ENCODE measurements at regions not wholly inside any gene's neighbourhood (a gene's known extent, or its start where the extent isn't known, plus 50 kb on each side); places are given as distances from the start of the nearest gene placed in this dataset.
A peak's percentile ranks its signal among the peaks of the same experiment; 100 is the strongest.

DNA sequence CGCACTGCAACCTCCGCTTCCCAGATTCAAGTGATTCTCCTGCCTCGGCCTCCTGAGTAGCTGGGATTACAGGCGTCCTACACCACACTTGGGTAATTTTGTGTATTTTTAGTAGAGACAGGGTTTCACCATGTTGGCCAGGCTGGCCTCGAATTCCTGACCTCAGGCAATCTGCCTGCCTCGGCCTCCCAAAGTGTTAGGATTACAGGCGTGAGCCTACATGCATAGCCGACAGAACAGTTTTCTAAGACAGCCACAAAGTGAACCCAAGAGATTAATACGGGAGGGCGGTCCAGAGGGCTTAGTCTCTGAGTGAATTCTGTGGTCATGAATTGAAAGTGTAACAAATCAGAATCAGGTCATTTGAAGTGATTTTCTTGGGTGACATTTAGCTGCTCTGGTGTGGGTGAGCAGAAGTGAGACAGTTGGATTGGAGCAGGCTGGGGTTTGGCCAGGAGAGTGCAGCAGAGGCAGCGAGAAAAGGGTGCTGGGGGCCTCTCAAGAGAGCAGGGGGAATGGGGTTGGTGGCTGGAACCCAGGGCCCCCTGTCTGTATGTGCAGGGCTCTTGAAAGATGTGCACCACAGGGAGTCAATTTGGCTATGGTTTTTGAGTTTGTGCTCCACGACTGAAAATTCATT, 231.4 kb upstream of the WSCD1 start:
- DNase-seq (no peak), ATAC-seq (no peak)
- intact Hi-C loops (cut with DNase I) = no loop called here

DNA sequence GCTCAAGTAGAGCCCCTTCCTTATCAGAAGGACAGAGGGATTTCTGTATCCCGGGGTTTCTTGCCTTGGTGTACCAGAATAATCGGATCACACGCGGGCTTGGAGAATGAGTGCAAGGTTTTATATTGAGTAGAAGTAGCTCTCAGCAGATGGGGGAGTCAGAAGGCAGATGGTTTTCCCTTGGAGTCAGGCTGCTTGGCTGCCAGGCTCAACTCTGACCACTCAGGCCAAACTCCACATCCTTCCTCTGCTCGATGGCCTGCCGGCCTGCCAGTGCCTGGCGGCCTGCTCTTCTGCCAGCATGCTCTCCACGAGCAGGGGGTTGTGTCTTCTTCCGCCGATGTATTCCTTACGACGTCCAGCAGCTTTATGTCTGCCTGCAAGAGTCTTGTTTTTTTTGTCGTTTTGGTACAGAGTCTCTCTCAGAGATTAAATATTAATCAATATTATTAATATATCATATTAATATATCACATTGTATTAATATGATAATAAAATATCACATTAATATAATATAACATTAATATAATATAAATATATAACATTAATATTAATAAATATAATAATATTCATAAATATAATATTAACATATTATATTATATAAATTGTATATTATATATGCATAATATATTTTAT, 229.2 kb upstream of the WSCD1 start:
- intact Hi-C loops (cut with DNase I) = no loop called here
- ATAC-seq (no peak), DNase-seq (no peak)

DNA sequence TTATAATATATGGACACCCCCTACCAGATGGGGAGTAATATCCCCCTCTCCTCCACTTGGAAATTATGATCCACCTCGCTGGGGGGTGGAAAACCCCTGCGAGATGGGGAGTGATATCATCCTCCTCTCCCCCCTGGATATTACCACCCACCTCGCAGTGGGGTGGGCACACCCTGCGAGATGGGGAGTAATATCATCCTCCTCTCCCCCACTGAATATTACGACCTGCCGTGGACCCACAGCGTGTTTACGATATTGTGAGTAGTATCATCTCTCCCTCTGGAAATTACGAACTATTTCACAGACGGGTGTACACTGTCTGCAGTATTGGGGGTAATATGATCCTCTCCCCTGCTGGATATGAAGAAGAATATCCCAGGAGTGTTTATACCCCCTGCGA, 228.3 kb upstream of the WSCD1 start:
- intact Hi-C loops (cut with DNase I) = no loop called here
- no peak for ATAC-seq
- DNase-seq = no peak

DNA sequence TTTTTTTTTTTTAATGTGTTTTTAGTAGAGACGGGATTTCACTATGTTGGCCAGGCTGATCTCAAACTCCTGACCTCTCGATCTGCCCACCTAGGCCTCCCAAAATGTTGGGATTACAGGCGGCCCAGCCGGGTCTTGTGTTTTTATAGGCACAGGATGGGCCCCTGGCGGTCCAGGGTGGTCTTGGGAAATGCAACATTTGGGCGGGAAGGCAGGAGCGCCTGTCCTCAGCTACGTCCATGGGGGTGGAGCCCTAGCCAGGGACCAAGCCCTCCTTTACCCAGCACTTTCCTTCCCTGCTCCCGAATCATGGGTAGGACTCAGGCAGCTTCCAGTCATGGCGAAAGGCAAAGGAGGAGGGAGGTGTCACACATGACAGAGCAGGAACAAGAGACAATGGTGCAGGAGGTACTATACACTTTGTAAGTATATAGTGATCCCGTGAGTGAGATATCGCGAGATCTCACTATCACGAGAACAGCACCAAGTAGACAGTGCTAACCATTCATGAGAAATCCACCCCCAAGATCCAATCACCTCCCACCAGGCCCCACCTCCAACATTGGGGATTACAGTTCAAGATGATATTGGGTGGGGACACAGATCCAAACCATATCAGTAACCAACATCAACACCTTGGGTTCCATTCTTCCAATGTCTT, 226.7 kb upstream of the WSCD1 start:
- ATAC-seq (no peak), DNase-seq (no peak)
- intact Hi-C loops (cut with DNase I) = no loop called here

DNA sequence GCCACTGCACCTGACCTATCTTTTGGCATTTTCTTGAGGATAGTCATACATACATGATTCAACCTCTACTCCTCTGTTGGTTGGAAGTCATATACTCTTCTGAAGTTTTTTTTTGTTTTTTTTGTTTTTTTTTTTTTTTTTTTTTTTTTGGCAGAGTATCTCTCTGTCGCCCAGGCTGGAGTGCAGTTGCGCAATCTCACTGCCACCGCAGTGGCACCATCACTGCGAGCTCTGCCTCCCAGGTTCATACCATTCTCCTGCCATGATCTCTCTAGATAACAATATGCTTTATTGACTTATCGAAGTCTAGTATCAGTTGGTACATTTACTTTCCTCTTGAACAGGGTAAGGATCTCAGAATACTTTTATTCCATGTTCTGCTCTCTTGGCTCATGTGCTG, 224.2 kb upstream of the WSCD1 start:
- no peak for ATAC-seq
- intact Hi-C loops (cut with DNase I) = no loop called here
- DNase-seq = no peak

DNA sequence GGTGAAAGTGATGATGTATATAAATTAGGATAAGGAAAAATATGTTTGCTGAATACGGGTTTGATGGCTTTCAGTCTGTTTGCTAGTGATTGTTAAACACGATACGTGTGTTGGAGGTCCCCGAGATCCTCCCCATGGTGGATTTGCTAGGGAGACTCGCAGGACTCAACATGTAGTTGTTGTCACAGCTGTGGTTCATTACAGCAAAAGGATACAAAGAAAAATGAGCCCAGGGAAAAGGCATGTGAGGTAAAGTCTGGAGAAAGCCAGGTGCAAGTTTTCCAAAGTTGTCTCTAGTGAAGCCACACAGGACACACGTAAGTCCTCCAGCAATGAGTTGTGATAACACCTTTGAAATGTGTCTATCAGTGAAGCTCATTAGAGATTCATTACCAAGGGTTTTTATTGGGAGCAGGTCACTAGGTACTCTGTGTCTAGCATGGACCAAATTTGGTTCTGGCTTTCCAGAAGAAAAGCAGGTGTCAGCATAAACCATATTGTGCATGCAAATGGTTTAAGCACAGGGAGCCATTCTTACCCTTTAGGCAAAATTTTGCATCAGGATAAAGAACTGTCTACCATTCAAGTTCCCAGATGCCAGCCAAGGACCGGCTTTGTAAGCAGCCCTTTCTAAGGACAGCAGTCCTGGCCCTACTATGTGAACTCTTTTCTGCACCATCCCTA, 215.2 kb upstream of the WSCD1 start:
- intact Hi-C loops (cut with DNase I) = no loop called here
- ATAC-seq (no peak), DNase-seq (no peak)

DNA sequence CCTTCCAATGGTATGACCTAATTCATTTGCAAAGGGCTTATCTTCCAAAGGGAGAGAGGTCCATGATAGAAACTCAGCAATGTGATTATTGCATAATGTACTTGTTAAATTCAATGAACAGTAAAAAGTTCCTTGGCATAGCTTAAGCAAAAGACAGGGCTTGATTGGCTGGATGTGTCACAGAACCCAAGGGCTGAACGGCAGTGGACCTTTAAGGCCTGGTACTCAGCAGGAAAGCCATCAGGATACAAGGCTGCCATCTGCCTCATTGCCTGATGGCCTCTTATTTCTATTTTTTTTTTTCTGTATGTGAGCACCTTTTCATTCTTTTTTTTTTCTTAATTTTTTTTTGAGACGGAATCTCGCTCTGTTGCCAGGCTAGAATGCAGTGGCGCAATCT, 208.9 kb upstream of the WSCD1 start:
- ATAC-seq = no peak
- DNase-seq = no peak
- intact Hi-C loops (cut with DNase I) = no loop called here

DNA sequence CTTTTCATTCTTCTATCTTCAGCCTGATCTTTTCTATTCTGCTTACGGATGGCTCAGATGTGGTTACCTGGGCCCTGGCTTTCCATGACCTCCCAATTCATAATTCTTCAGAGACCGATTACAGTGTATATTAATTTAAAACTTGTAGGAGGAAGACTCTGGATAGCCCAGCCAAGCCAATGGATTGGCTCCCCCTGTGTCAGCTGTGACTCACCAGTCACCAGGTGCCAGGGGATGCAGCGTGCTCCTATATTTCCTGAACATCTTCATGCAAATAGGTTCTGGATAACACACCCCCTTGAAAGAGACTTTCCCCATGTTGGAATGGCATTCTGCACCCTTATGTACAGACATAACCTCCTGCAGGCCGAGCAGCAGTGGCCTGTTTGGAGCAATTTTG, 208.3 kb upstream of the WSCD1 start:
- DNase-seq (no peak), ATAC-seq (no peak)
- intact Hi-C loops (cut with DNase I) = no loop called here

DNA sequence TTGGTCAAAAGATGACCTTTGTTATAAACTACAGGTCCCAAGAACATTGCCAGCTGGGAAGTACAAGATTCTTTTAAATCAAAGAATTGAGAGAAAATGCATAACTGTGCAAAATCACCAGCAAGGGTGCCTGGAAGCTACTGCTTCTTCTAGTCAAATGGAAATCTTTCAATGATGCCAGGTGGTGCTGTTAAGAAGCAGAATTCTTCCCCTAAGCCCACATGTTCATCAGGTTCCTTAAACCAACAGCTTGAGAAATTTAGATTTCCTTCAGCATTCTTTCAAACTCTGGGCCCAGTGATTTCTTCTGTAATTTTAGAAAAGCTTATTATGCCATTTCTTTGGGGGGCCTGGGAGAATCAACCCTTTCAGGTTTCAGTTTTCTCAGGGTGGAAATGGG, 207.8 kb upstream of the WSCD1 start:
- ATAC-seq = no peak
- intact Hi-C loops (cut with DNase I) = no loop called here
- no peak for DNase-seq

DNA sequence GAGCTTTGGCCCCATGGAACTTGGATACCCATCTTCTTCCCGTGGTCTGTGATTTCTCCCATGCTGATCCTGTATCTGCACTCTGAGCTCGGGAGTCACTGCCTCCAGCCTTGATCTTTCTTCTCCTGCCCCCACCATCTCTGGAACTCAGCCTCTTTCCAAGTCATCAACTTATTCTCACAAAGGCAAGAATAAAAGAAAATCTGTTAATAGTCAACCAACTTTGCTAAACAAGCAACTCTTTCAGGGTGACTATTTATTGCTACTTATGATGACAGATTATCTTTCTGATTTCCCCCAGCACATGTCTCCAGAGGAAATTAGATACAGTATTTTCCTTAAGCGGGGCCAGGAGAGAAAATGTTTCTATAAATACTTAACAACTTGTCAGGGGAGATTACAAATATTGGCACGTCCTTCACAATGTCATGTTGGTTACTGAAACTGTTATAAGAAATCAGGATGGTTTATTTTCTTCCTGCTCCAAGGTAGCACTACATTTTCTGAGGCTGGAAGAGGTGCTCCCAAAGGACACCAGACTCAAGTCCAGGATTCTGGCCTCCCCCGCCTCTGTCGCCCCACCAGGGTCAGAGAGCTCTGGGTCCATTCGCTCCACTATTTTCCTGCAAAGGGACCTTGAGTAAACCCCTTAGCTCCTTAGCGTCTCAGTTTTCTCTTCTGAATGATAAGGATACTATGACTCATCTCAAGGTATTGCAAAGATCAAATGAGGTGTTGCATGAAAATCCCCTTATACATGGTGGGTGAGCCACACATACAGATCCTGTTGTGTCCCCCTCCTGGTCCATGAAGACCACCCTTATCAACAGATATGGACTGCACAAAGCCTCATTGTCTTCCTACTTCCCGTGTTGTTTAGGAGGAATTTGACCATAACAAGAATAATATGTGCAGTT, 205.2 kb upstream of the WSCD1 start:
- DNase-seq = no peak
- intact Hi-C loops (cut with DNase I) = no loop called here
- ATAC-seq = peak in 1 of 2 donors; percentile 47

DNA sequence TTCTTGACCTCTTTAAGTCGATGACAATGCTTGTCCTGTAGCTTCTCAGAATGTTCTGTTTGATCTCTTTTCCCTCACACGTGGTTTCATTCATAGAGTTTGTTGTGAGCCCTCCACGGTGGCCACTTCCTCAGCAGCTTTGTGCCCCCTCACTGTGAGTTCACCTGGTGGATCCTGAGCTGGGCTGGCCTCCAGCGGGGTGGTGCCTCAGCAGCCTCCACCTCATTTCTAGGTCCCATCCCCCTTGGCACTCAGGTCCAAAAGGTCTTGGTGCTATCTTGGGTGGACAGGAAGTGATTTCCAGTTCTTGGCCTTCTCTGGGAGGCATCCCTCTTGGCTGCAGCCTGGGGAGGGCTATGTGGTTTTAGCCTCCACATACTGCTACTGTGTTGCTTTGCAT, 203.2 kb upstream of the WSCD1 start:
- ATAC-seq (no peak), DNase-seq (no peak)
- intact Hi-C loops (cut with DNase I) = no loop called here

DNA sequence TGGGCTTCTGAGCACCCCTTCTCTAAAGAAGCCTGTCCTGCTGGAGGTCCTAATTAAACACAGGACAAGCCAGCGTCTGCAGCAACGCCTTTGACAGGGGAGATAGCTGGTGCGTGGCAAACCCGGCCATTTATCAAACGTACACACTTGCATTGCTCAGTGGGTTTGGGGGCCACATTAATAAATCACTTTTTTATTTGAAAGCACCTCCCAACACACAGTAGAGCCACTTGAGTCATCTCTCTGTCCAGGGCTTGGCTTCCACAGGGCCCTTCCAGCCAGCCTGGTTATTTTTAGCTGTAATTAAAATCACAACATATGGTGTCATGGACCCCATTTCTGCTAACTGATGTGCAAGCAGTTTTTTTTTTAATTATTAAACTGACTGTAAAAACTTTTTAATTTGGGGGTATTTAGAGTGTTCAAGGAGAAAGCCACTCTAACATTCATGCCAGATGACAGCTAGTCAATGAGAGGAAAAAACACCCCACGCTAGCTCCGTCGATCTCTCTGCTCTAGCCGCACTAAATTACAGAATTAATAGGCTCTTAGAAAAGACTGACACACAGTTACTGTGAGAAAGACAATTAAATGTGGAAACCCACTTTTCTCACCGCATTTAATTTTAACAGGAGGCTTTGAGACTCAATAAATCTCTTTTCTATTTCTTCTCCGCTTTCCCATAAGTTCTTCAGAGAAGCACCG, 201.0 kb upstream of the WSCD1 start:
- DNase-seq (no peak), ATAC-seq (no peak)
- intact Hi-C loops (cut with DNase I) = no loop called here

DNA sequence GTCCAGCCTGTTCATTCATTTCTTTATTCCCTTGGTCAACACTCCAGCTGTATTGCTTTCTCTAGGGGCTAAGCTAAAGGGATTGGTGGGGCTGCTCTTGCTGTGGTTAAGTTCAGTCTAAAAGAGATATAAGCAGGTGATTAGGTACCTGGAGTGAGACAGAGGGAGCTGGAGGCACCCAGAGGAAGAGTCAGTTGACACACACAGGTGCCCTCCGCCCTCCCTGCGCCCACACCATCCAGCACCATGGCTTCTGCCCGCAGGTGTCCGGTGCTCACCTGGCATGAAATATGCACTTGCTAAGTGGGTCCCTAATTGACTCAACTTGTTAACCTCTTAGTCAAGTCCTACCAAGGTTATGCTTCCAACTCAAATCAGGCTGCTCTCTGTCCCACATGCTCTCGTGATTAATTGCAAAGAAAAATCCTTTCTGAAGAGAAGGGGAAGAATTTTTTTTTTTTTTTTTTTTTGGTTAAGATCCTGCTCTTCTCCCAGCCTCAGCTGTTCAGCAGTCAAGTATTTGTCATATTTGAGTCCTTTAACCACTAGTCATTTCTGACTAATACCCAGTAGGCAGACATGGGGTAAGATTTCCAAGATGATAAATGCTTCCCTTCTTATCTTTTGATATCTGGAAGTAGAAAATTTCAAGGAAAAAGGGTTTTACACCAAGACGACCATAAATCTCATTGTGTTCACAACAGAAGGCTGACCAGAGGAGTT, 199.8 kb upstream of the WSCD1 start:
- ATAC-seq (no peak), DNase-seq (no peak)
- intact Hi-C loops (cut with DNase I) = no loop called here

DNA sequence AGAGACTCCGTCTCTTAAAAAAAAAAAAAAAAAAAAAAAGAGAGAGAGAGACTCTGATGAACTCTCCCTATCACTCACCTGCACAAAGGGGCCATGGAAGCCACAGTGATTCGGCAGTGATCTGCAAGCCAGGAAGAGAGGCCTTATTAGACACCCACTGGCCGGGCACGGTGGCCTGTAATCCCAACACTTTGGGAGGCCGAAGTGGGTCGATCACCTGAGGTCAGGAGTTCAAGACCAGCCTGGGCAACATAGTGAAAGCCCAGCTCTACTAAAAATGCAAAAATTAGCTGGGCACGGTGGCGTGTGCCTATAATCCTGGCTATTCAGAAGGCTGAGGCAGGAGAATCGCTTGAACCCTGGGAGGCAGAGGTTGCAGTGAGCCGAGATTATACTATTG, 198.5 kb upstream of the WSCD1 start:
- intact Hi-C loops (cut with DNase I) = no loop called here
- DNase-seq (no peak), ATAC-seq (no peak)

DNA sequence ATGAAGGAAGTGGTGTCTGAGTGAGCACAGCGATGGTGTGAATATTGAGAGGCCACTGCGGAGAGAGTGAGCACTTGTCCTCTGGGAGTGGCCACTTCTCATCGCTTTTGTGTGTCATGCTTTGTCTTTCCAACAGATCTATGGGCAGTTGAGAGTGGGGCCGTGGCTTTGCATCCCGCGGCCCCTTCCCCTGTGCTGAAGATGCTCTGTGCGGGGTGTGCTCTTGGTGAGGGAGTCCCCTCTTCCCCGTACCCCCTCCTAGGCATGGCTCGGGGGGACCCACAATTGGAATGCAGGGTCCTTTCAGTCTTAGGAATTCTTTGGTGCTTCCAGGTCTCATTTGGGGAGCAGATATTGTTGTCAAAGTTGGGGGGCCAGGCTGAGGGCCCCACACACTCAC, 197.3 kb upstream of the WSCD1 start:
- no peak for ATAC-seq

DNA sequence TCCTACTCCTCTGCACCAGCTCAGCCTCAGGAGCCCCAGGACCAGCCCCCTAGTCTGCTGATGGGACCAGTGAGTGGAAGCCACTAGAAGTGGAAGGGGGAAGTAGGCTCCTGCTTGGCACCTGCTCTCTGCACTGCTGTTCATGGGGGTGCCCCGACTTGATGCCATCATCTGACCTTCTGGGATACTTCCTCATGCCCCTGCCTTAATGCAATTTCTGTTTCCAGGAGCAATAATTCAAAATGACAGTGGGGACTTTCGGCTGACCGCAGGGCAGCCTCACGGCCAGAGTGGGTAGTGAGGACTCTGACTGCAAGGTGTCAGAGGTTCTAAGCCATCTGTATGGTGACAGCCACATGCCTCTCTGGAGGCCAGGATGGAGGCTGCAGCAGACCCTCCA, 196.4 kb upstream of the WSCD1 start:
- ATAC-seq (no peak), DNase-seq (no peak)
- intact Hi-C loops (cut with DNase I) = no loop called here

More for the DNA sequence above, 197.3 kb upstream of the WSCD1 start:
- no peak for DNase-seq
- intact Hi-C loops (cut with DNase I) = no loop called here

DNA sequence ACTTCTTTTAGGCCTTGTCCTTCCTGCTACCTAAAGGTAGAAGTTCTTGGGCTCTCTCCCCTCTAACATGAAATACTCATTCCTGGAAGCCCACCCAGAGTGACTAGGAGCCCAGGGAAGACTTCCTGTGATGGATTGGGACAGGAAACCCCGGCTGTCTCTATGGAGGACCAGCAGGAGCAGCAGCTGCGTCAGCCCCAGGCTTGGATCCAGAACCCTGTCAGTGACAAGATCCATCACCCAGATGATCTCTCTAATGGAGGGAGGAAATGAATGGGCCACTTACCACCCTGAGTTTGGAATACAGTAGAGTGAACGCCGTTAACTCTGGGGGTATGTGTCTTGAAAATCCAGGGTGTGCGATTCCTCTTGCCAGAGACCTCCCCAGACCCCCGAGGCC, 195.7 kb upstream of the WSCD1 start:
- ATAC-seq (no peak), DNase-seq (no peak)
- intact Hi-C loops (cut with DNase I) = no loop called here

DNA sequence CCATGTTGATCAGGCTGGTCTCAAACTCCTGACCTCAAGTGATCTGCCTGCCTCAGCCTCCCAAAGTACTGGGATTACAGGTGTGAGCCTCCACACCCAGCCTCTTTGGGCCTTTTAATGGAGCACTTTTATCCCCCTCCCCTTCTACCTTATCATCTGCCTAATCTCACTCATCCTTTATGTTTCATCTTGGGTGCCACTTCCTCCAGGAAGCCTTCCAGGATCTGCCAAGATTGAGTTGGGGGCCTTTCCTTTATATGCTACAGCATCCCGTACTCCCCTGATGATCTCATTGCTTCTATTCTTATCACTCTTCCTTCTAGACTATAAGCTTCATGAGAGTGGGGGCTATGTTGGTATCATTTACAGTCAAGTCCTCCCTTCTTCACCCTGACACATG, 192.8 kb upstream of the WSCD1 start:
- intact Hi-C loops (cut with DNase I) = no loop called here

More for the DNA sequence above, 192.8 kb upstream of the WSCD1 start:
- DNase-seq (no peak), ATAC-seq (no peak)
